Endodermal cell (in vitro differentiated cells): ENCODE measurements at regions not wholly inside any gene's neighbourhood (a gene's known extent, or its start where the extent isn't known, plus 50 kb on each side); places are given as distances from the start of the nearest gene placed in this dataset.

ENCODE experiments used
- DNase-seq: peaks from one replicate; pipeline ENCODE4 v3.0.0-alpha.2; 2017
- H3K27ac ChIP-seq: 2 replicates; pipeline ENCODE4 v1.5.1; 2013; ENCODE audit warnings: mild to moderate bottlenecking, low read depth, low read length, moderate library complexity
- H3K27me3 ChIP-seq: 2 replicates; pipeline ENCODE4 v1.6.1; 2013; ENCODE audit warnings: mild to moderate bottlenecking, low read length, moderate library complexity; ENCODE audit not compliant: insufficient read depth, control insufficient read depth, poor library complexity, severe bottlenecking
- H3K36me3 ChIP-seq: 2 replicates; pipeline ENCODE4 v1.7.0; 2013; ENCODE audit warnings: mild to moderate bottlenecking, low read length, moderate library complexity; ENCODE audit not compliant: control insufficient read depth, insufficient read depth
- H3K4me1 ChIP-seq: one replicate; pipeline ENCODE4 v1.7.0; 2013; ENCODE audit warnings: low read length; ENCODE audit not compliant: control insufficient read depth, insufficient read depth
- H3K4me3 ChIP-seq: 2 replicates; pipeline ENCODE4 v1.5.1; 2013; ENCODE audit warnings: mild to moderate bottlenecking, low read length, moderate library complexity
- H3K9ac ChIP-seq: 2 replicates; pipeline ENCODE4 v1.6.1; 2013; ENCODE audit warnings: mild to moderate bottlenecking, low read length, moderate library complexity; ENCODE audit not compliant: poor library complexity, severe bottlenecking; ENCODE audit errors: extremely low read depth
- H3K9me3 ChIP-seq: 2 replicates; pipeline ENCODE4 v1.6.1; 2013; ENCODE audit warnings: mild to moderate bottlenecking, low read length, moderate library complexity; ENCODE audit not compliant: control insufficient read depth
- H3K27ac Mint-ChIP-seq: 2 replicates; pipeline ENCODE4 v1.8.0; 2020; ENCODE audit warnings: mixed read lengths
- H3K27me3 Mint-ChIP-seq: 2 replicates; pipeline ENCODE4 v1.8.0; 2021; ENCODE audit warnings: mild to moderate bottlenecking, mixed read lengths; ENCODE audit not compliant: insufficient read depth
- H3K36me3 Mint-ChIP-seq: 2 replicates; pipeline ENCODE4 v1.8.0; 2020; ENCODE audit warnings: low read depth, mixed read lengths
- H3K4me1 Mint-ChIP-seq: 2 replicates; pipeline ENCODE4 v1.8.0; 2020; ENCODE audit warnings: mixed read lengths
- H3K4me3 Mint-ChIP-seq: 2 replicates; pipeline ENCODE4 v1.8.0; 2020; ENCODE audit warnings: mild to moderate bottlenecking, moderate library complexity, mixed read lengths
- H3K9me3 Mint-ChIP-seq: 2 replicates; pipeline ENCODE4 v1.8.0; 2020; ENCODE audit warnings: mild to moderate bottlenecking, mixed read lengths
- CTCF ChIP-seq: fragments of 200-600 bp; sonication (generic); conservative IDR thresholded peaks from 2 replicates; pipeline ENCODE4 v1.5.0; 2021; ENCODE audit warnings: antibody characterized with exemption, mild to moderate bottlenecking
- WGBS, 2 experiments: methylation state at CpG; one replicate each; pipeline versions ENCODE4 v1.1.5 to v1.1.7; 2013; ENCODE audit warnings: missing lambda C conversion rate in 2 of 2, mixed read lengths in 1 of 2; ENCODE audit not compliant: insufficient coverage in 1 of 2, insufficient read length in 1 of 2; 5-methylcytosine and 5-hydroxymethylcytosine counted together

- no peak overlapping the region for H3K4me3 ChIP-seq
- no peaks in the 10 kb centered on the region for H3K9me3 ChIP-seq
- Mint-ChIP-seq H3K4me1 (no peaks in the 10 kb centered on the region), H3K36me3 (no peaks in the 10 kb centered on the region), H3K27ac (no peak overlapping the region), H3K27me3 (peaks cover 11% of the 10 kb centered on the region), H3K4me3 (no peak overlapping the region), H3K9me3 (no peaks in the 10 kb centered on the region)
- no peaks in the 10 kb centered on the region for H3K27me3 ChIP-seq
- H3K4me1 ChIP-seq: no peaks in the 10 kb centered on the region
- no peak for TF ChIP-seq CTCF
- no peak for DNase-seq
- H3K27ac ChIP-seq: no peak overlapping the region
- no peak overlapping the region for H3K9ac ChIP-seq
- no peaks in the 10 kb centered on the region for H3K36me3 ChIP-seq
- 79 to 89% methylated on average over 4 to 5 of the region's 5 CpGs for WGBS, 2 experiments
Observed at GRCh38 chr16:5364186-5364585, 266.6 kb upstream of the EEF2KMT start.

GRCh38 chr16:5361322-5361721, 263.7 kb upstream of the EEF2KMT start:
- no peak overlapping the region for H3K27ac Mint-ChIP-seq
- no peaks in the 10 kb centered on the region for H3K4me1 Mint-ChIP-seq
- WGBS, 2 experiments: 88 to 95% methylated on average over 5 of the region's 5 CpGs
- Histone ChIP-seq H3K9me3 (no peaks in the 10 kb centered on the region), H3K9ac (no peak overlapping the region), H3K4me3 (no peak overlapping the region), H3K27me3 (no peaks in the 10 kb centered on the region), H3K27ac (no peak overlapping the region), H3K36me3 (no peaks in the 10 kb centered on the region), H3K4me1 (no peaks in the 10 kb centered on the region)
- no peak overlapping the region for H3K4me3 Mint-ChIP-seq
- DNase-seq: no peak
- H3K36me3 Mint-ChIP-seq: no peaks in the 10 kb centered on the region
- no peaks in the 10 kb centered on the region for H3K9me3 Mint-ChIP-seq
- no peak for TF ChIP-seq CTCF
- H3K27me3 Mint-ChIP-seq: peaks cover 10% of the 10 kb centered on the region

- Histone ChIP-seq H3K36me3 (no peaks in the 10 kb centered on the region), H3K9ac (no peak overlapping the region), H3K4me3 (no peak overlapping the region), H3K9me3 (no peaks in the 10 kb centered on the region), H3K27me3 (no peaks in the 10 kb centered on the region), H3K27ac (no peak overlapping the region), H3K4me1 (no peaks in the 10 kb centered on the region)
- Mint-ChIP-seq H3K4me3 (no peak overlapping the region), H3K27ac (no peak overlapping the region), H3K27me3 (peaks cover 2% of the 10 kb centered on the region), H3K4me1 (peaks cover 7% of the 10 kb centered on the region), H3K36me3 (no peaks in the 10 kb centered on the region), H3K9me3 (no peaks in the 10 kb centered on the region)
- WGBS, 2 experiments: 88% methylated on average over 4 to 5 of the region's 5 CpGs
- TF ChIP-seq CTCF: no peak
- no peak for DNase-seq
Observed at GRCh38 chr16:5354645-5355044, 257.1 kb upstream of the EEF2KMT start.
